T-helper 17 cell (primary cell): ENCODE measurements at regions not wholly inside any gene's neighbourhood (a gene's known extent, or its start where the extent isn't known, plus 50 kb on each side); places are given as distances from the start of the nearest gene placed in this dataset.

Experiments
- ATAC-seq: fragments of 150-1000 bp; cut with Tn5 transposase; 2 replicates; pipeline ENCODE4 v1.10.0; 2021; ENCODE audit warnings: mild to moderate bottlenecking, moderate library complexity
- DNase-seq, 3 donors: peaks; one replicate each; pipeline versions ENCODE4 v3.0.0 to v3.0.0-alpha.2; 2020 to 2021
- H3K9me3 ChIP-seq: one replicate; pipeline ENCODE4 v1.7.0; 2013; ENCODE audit warnings: low read length, mild to moderate bottlenecking; ENCODE audit not compliant: control insufficient read depth, poor library complexity, severe bottlenecking
- H3K27ac Mint-ChIP-seq: one replicate; pipeline ENCODE4 v1.8.0; 2022; ENCODE audit warnings: mild to moderate bottlenecking, moderate library complexity, mixed read lengths
- H3K27me3 Mint-ChIP-seq: one replicate; pipeline ENCODE4 v1.8.0; 2022; ENCODE audit warnings: mixed read lengths
- H3K36me3 Mint-ChIP-seq: one replicate; pipeline ENCODE4 v1.8.0; 2022; ENCODE audit warnings: low read depth, mixed read lengths
- H3K4me1 Mint-ChIP-seq: one replicate; pipeline ENCODE4 v1.8.0; 2022; ENCODE audit warnings: mild to moderate bottlenecking, mixed read lengths
- H3K4me3 Mint-ChIP-seq: one replicate; pipeline ENCODE4 v1.8.0; 2022; ENCODE audit warnings: mild to moderate bottlenecking, moderate library complexity, mixed read lengths

DNA sequence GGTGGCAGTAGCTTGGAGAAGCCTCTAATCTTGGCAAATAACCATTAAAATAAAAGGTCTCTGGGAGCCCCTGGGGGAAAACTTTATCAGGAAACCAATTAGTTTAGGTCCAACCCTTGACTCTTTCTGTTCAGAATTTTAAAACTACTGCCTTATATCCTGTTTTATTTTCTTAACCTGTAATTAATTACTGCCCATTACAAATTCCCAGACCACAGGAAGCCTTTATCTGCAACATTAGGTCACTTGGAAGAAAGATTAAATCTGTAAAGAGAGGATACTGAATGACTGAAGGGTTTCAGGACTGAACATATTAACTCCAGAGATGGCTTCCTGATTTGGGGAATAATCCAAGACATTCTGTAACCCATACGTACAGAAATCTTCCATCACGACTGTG lies 320.5 kb upstream of the SORCS1 start:
- H3K27ac Mint-ChIP-seq, result no peak overlapping the region

DNA sequence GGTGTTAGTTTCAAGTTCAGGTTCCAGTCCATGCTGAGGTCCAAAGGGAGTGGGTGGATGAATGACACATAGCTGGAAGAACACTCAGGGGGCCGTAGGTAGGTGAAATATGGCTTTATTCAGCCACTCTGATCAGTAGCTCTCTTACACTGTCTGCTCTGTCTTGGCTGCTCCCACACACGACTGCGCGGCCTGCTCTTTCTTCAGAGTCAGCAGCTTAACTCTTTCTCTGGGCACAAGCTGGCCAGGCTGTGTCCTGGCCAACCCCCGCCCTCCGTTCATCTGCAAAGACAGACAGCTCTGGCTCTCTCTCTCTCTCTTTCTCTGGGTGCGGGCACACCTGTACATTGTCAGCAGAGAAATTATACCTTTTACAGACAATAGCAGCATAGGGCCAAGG lies 317.4 kb upstream of the SORCS1 start:
- Mint-ChIP-seq H3K27ac (no peak overlapping the region), H3K27me3 (no peaks in the 10 kb centered on the region), H3K36me3 (no peaks in the 10 kb centered on the region), H3K4me1 (no peaks in the 10 kb centered on the region), H3K4me3 (no peak overlapping the region)
- DNase-seq, result no peak
- ATAC-seq, result no peak
- H3K9me3 ChIP-seq, result no peaks in the 10 kb centered on the region

More for the DNA sequence above, 320.5 kb upstream of the SORCS1 start:
- ATAC-seq (no peak), DNase-seq (no peak)
- Mint-ChIP-seq H3K27me3 (no peaks in the 10 kb centered on the region), H3K36me3 (no peaks in the 10 kb centered on the region), H3K4me3 (no peak overlapping the region), H3K4me1 (no peaks in the 10 kb centered on the region)
- H3K9me3 ChIP-seq, result no peaks in the 10 kb centered on the region

- Mint-ChIP-seq H3K4me3 (no peak overlapping the region), H3K27me3 (no peaks in the 10 kb centered on the region), H3K36me3 (no peaks in the 10 kb centered on the region), H3K27ac (no peak overlapping the region), H3K4me1 (no peaks in the 10 kb centered on the region)
- DNase-seq (no peak), ATAC-seq (no peak)
- no peaks in the 10 kb centered on the region for H3K9me3 ChIP-seq
Observed at GRCh38 chr10:107481224-107481623, 316.7 kb upstream of the SORCS1 start.

- no peak for ATAC-seq
- Mint-ChIP-seq H3K36me3 (no peaks in the 10 kb centered on the region), H3K4me3 (no peak overlapping the region), H3K4me1 (no peaks in the 10 kb centered on the region), H3K27me3 (no peaks in the 10 kb centered on the region), H3K27ac (no peak overlapping the region)
- DNase-seq, result no peak
- H3K9me3 ChIP-seq, result no peaks in the 10 kb centered on the region
Observed at GRCh38 chr10:107480781-107481180, 316.3 kb upstream of the SORCS1 start.

DNA sequence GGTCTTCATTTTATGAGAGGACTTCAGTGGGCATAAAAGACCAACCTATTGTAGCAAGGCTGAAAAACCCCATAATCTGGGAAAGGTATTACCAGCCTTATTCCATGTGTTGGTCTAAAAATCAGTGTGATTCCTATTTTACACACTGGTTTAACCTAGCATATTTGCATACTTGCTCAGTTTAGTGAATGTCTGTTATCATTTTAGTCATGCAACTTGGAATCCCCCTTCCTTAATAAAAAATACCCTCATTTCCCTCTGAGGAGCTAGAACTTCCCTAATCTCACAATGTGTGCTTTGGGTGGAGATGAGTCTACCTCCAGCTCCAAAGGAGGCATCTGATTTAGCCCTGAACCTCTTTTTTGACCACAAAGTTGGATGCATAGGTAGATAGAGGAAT lies 312.8 kb upstream of the SORCS1 start:
- Mint-ChIP-seq H3K4me1 (no peaks in the 10 kb centered on the region), H3K27ac (no peak overlapping the region), H3K4me3 (no peak overlapping the region), H3K27me3 (no peaks in the 10 kb centered on the region), H3K36me3 (no peaks in the 10 kb centered on the region)
- DNase-seq (no peak), ATAC-seq (no peak)
- no peaks in the 10 kb centered on the region for H3K9me3 ChIP-seq

DNA sequence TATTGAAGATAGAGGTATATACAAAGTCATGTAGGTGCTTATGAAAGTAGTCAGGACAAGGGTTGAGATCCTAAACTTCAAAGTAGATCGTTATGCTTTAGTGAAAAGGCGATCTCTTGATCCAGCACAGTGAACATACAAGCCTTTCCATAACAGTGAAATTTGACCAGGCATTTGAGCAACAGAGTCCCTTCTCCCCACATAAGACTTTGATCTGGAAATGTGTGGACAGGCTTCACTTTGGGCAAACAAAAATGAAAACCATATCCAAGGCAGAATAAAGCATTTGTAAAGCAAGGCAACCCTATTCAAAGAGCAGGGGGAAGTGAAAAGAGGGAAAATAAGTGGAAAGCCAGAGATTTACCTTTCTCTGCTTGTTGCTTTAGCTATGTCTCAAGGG lies 311.9 kb upstream of the SORCS1 start:
- H3K36me3 Mint-ChIP-seq, result no peaks in the 10 kb centered on the region
- no peaks in the 10 kb centered on the region for H3K27me3 Mint-ChIP-seq
- no peak for ATAC-seq

GRCh38 chr10:107474650-107475049 lies 310.1 kb upstream of the SORCS1 start:
- H3K4me1 Mint-ChIP-seq, result no peaks in the 10 kb centered on the region
- no peak for DNase-seq
- no peaks in the 10 kb centered on the region for H3K9me3 ChIP-seq
- H3K27me3 Mint-ChIP-seq, result no peaks in the 10 kb centered on the region
- no peaks in the 10 kb centered on the region for H3K36me3 Mint-ChIP-seq
- no peak overlapping the region for H3K27ac Mint-ChIP-seq
- no peak for ATAC-seq
- H3K4me3 Mint-ChIP-seq, result no peak overlapping the region

More for the DNA sequence above, 311.9 kb upstream of the SORCS1 start:
- H3K4me1 Mint-ChIP-seq, result no peaks in the 10 kb centered on the region
- no peak overlapping the region for H3K27ac Mint-ChIP-seq
- DNase-seq, result no peak
- H3K9me3 ChIP-seq, result no peaks in the 10 kb centered on the region
- H3K4me3 Mint-ChIP-seq, result no peak overlapping the region

- H3K9me3 ChIP-seq, result no peaks in the 10 kb centered on the region
- Mint-ChIP-seq H3K4me1 (no peaks in the 10 kb centered on the region), H3K27me3 (no peaks in the 10 kb centered on the region), H3K36me3 (no peaks in the 10 kb centered on the region), H3K4me3 (no peak overlapping the region), H3K27ac (no peak overlapping the region)
- no peak for DNase-seq
- ATAC-seq, result no peak
Observed at GRCh38 chr10:107473225-107473624, 308.7 kb upstream of the SORCS1 start.

GRCh38 chr10:107471911-107472310 lies 307.4 kb upstream of the SORCS1 start:
- H3K4me1 Mint-ChIP-seq, result no peaks in the 10 kb centered on the region
- ATAC-seq, result no peak
- no peak overlapping the region for H3K27ac Mint-ChIP-seq
- no peaks in the 10 kb centered on the region for H3K9me3 ChIP-seq
- no peaks in the 10 kb centered on the region for H3K36me3 Mint-ChIP-seq
- DNase-seq, result no peak
- no peak overlapping the region for H3K4me3 Mint-ChIP-seq
- H3K27me3 Mint-ChIP-seq, result no peaks in the 10 kb centered on the region

GRCh38 chr10:107453561-107453960 lies 289.1 kb upstream of the SORCS1 start:
- no peak for ATAC-seq
- no peak overlapping the region for H3K4me3 Mint-ChIP-seq
- H3K4me1 Mint-ChIP-seq, result no peaks in the 10 kb centered on the region
- no peak for DNase-seq
- no peak overlapping the region for H3K27ac Mint-ChIP-seq
- H3K9me3 ChIP-seq, result peaks cover 4% of the 10 kb centered on the region
- no peaks in the 10 kb centered on the region for H3K27me3 Mint-ChIP-seq
- no peaks in the 10 kb centered on the region for H3K36me3 Mint-ChIP-seq

DNA sequence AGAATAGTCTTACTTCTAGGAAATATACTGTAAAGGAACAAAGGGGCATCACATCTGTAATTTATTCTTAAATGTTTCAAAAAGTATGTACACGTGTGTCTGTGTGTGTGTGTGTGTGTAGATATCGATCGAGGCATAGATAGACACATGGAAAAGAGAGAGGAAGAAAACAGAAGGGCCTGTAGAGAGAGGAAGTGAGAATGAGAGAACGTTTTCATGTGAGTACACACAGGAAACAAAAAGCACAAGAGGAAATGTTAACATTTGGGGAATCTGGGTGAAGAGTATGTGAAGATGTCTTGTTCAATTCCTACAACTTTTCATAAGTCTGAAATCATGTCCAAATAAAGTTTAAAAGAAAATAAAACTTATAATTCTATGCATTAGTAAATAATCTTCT lies 286.5 kb upstream of the SORCS1 start:
- no peak for ATAC-seq
- H3K27ac Mint-ChIP-seq, result no peak overlapping the region
- no peak for DNase-seq
- no peaks in the 10 kb centered on the region for H3K27me3 Mint-ChIP-seq
- no peaks in the 10 kb centered on the region for H3K36me3 Mint-ChIP-seq
- no peaks in the 10 kb centered on the region for H3K4me1 Mint-ChIP-seq
- H3K4me3 Mint-ChIP-seq, result no peak overlapping the region
- peaks cover 4% of the 10 kb centered on the region for H3K9me3 ChIP-seq

DNA sequence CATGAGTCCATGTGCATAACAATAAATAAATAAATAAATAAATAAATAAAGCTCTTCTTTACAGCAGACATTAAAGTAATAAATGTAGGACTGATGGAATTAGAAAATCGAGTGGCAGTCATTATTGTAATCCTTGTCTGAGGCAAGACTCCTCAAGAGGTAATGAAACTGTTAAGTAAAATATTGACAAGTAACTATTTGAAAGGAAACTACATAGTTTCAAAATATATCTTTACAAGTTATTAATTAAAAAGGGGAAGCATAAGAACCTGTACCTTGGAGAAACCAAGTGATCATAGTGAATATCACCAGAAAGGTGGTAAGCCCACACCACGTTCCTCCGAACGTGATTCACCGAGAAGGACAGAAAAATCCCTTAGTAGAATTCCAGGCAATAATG lies 285.6 kb upstream of the SORCS1 start:
- Mint-ChIP-seq H3K4me1 (no peaks in the 10 kb centered on the region), H3K27ac (no peak overlapping the region), H3K4me3 (no peak overlapping the region), H3K27me3 (no peaks in the 10 kb centered on the region), H3K36me3 (no peaks in the 10 kb centered on the region)
- ATAC-seq, result no peak
- no peak for DNase-seq
- H3K9me3 ChIP-seq, result peaks cover 4% of the 10 kb centered on the region

- H3K27ac Mint-ChIP-seq, result no peak overlapping the region
- no peaks in the 10 kb centered on the region for H3K27me3 Mint-ChIP-seq
- ATAC-seq (no peak), DNase-seq (no peak)
- H3K36me3 Mint-ChIP-seq, result no peaks in the 10 kb centered on the region
- H3K4me1 Mint-ChIP-seq, result no peaks in the 10 kb centered on the region
- H3K9me3 ChIP-seq, result no peaks in the 10 kb centered on the region
- H3K4me3 Mint-ChIP-seq, result no peak overlapping the region
Observed at GRCh38 chr10:107444443-107444842, 279.9 kb upstream of the SORCS1 start.

DNA sequence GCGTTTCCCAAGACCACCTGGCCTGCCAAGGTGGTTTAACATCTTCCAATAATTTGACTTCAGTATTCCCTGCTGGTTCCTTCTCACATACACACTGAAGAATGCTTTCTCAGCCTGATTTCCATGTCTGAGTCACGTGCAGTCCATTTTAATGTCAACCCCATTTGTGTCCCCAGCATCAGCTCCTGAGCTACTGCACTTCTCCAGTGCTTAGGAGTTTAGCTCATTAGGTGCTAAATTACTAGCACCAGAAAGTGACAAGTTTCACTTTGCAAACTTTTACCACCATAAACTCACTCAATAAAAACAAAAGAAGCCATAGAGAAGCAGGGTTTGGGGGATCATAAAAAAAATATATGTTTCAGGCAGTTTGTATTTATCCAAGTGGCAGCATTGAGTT lies 279.3 kb upstream of the SORCS1 start:
- H3K4me1 Mint-ChIP-seq, result no peaks in the 10 kb centered on the region
- no peaks in the 10 kb centered on the region for H3K9me3 ChIP-seq
- H3K27ac Mint-ChIP-seq, result no peak overlapping the region
- no peaks in the 10 kb centered on the region for H3K27me3 Mint-ChIP-seq
- H3K36me3 Mint-ChIP-seq, result no peaks in the 10 kb centered on the region
- no peak for DNase-seq
- no peak overlapping the region for H3K4me3 Mint-ChIP-seq
- no peak for ATAC-seq

DNA sequence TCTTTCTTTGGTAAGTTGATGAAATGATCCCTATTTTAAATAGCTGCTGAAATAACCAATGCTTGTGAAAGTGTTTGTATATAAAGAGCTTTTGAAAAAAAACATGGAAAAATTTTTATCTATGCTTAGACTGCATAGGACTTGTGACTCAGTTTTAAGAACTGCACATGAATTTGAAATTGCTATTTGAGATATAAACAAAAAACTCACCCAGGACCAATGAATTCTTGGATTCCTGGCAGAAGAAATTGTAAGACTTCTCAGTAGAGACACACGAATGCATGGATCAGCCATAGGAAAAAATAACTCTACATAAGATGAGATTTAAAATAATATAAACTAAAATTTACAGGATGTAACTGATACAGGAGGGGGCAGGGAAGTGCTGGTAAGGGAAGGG lies 278.8 kb upstream of the SORCS1 start:
- ATAC-seq, result no peak
- no peak overlapping the region for H3K27ac Mint-ChIP-seq

More for the DNA sequence above, 278.8 kb upstream of the SORCS1 start:
- Mint-ChIP-seq H3K4me3 (no peak overlapping the region), H3K36me3 (no peaks in the 10 kb centered on the region), H3K4me1 (no peaks in the 10 kb centered on the region), H3K27me3 (no peaks in the 10 kb centered on the region)
- H3K9me3 ChIP-seq, result no peaks in the 10 kb centered on the region
- no peak for DNase-seq
